Spleen (tissue), 11 donors: ENCODE measurements at regions not wholly inside any gene's neighbourhood (a gene's known extent, or its start where the extent isn't known, plus 50 kb on each side); places are given as distances from the start of the nearest gene placed in this dataset.
A peak's percentile ranks its signal among the peaks of the same experiment; 100 is the strongest.

Experiments
- DNase-seq: peaks from one replicate; pipeline ENCODE4 v3.0.0-alpha.2; 2020
- H3K27ac ChIP-seq, 8 donors: fragments of 200-600 bp; sonication (generic) in 7 of 8; 1 replicate in 4 of 8; 2 replicates in 4 of 8; pipeline versions ENCODE4 v1.5.0 to v1.8.0; 2016 to 2021; ENCODE audit warnings: inconsistent platforms in 4 of 8, mild to moderate bottlenecking in 4 of 8, moderate library complexity in 1 of 8
- H3K27me3 ChIP-seq, 7 donors: fragments of 200-600 bp; sonication (generic) in 6 of 7; replicated peaks in 1 of 7; 1 replicate in 4 of 7; 2 replicates in 3 of 7; pipeline versions ENCODE4 v1.5.0 to v1.8.0; 2016 to 2021; ENCODE audit warnings: inconsistent platforms in 3 of 7, mild to moderate bottlenecking in 1 of 7
- H3K36me3 ChIP-seq, 6 donors: fragments of 200-600 bp; sonication (generic) in 5 of 6; 1 replicate in 4 of 6; 2 replicates in 2 of 6; pipeline versions ENCODE4 v1.5.0 to v1.8.0; 2016 to 2021; ENCODE audit warnings: inconsistent platforms in 2 of 6
- H3K4me1 ChIP-seq, 6 donors: fragments of 200-600 bp; sonication (generic) in 5 of 6; 1 replicate in 3 of 6; 2 replicates in 3 of 6; pipeline versions ENCODE4 v1.5.0 to v1.8.0; 2016 to 2021; ENCODE audit warnings: inconsistent platforms in 3 of 6
- H3K4me3 ChIP-seq, 8 donors: fragments of 200-600 bp; sonication (generic) in 7 of 8; 1 replicate in 4 of 8; 2 replicates in 4 of 8; pipeline versions ENCODE4 v1.5.0 to v1.8.0; 2016 to 2021; ENCODE audit warnings: inconsistent platforms in 4 of 8, mild to moderate bottlenecking in 4 of 8, moderate library complexity in 2 of 8
- H3K9me3 ChIP-seq, 8 donors: fragments of 200-600 bp; sonication (generic) in 7 of 8; 1 replicate in 4 of 8; 2 replicates in 4 of 8; pipeline versions ENCODE4 v1.5.0 to v1.8.0; 2016 to 2021; ENCODE audit warnings: inconsistent platforms in 4 of 8
- CTCF ChIP-seq, 11 experiments: fragments of 200-600 bp in 7 of 11; fragments of 450-650 bp in 4 of 11; sonication (generic) in 4 of 11; IDR thresholded peaks in 8 of 11; conservative IDR thresholded peaks in 3 of 11; 1 replicate in 7 of 11; 2 replicates in 4 of 11; pipeline versions ENCODE4 v1.4.0 to v1.8.0; 2016 to 2021; ENCODE audit warnings: antibody characterized with exemption in 11 of 11, inconsistent platforms in 4 of 11, mild to moderate bottlenecking in 1 of 11
- POLR2A ChIP-seq, 3 donors: fragments of 450-650 bp; IDR thresholded peaks; one replicate each; pipeline ENCODE4 v1.5.1; 2017; ENCODE audit warnings: antibody characterized with exemption in 3 of 3, mild to moderate bottlenecking in 1 of 3
- POLR2AphosphoS5 ChIP-seq, 3 donors: sonication (generic); formaldehyde crosslinking; IDR thresholded peaks; one replicate each; pipeline ENCODE4 v1.5.1; 2017; ENCODE audit warnings: antibody characterized with exemption in 3 of 3
- WGBS, 5 donors: extraction: QIAGEN DNeasy Blood & Tissue Kit in 3 of 5; methylation state at CpG; one replicate each; pipeline versions ENCODE4 v1.1.5 to v1.1.7; 2013 to 2018; 5-methylcytosine and 5-hydroxymethylcytosine counted together
- intact Hi-C: fragments of 100-400 bp; cut with DNase I; formaldehyde crosslinking; loops from one replicate; pipeline ENCODE4 v1.15.0; 2023; ENCODE audit warnings: low total_unique reads
- donor health status: healthy with polysubstance abuse.
- donor health status: DM: no; HTN: no; CAD: no; lungs with moderate emphysema.
- donor health status: DM: no; HTN: no; CAD: no.
- donor health status: Bipolar disorder and iron deficiency.
- donor health status: healthy.
- donor health status: DM: no; HTN: no; CAD: no.
- donor health status: DM: yes; HTN: yes; CAD: no.

GRCh38 chr2:57798346-57798745, 248.3 kb upstream of the VRK2 start:
- H3K27me3 ChIP-seq: no peaks in the 10 kb centered on the region
- no peaks in the 10 kb centered on the region for H3K36me3 ChIP-seq
- H3K4me1 ChIP-seq: no peaks in the 10 kb centered on the region
- peaks cover 4 to 26% (median 16%) of the 10 kb centered on the region in 8 donors for H3K9me3 ChIP-seq
- H3K4me3 ChIP-seq: no peak overlapping the region
- no peak for DNase-seq
- intact Hi-C loops: no loop called here
- no peak overlapping the region for H3K27ac ChIP-seq
- TF ChIP-seq CTCF (IDR thresholded peaks at IDR 0.05 in 8 of 11, conservative IDR thresholded peaks at IDR 0.05 in 3 of 11) (no peak), POLR2A (IDR thresholded peaks at IDR 0.05) (no peak), POLR2AphosphoS5 (IDR thresholded peaks at IDR 0.05) (no peak)

DNA sequence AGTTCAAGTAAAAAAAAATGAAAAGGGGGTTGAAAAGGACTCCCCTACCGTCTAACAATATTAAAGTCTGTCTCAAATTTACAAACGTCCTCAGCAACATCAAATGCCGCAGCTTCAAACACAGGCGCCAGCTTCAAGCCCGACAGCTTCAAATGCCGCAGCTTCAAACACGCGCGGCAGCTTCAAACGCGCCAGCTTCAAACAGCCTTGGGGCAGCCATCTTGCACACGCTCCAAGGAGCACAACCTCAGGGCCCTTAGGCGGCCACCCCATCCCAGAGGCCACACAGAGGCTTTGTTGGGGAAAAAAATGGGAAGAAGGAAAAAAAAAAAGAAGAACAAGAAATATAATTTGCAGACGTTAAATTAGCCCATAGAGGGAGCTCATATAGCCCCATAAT, 244.4 kb upstream of the VRK2 start:
- WGBS, 5 donors: 89 to 96% (median 94%) methylated on average over 14 of the region's 14 CpGs
- DNase-seq: peak; percentile 43
- intact Hi-C loops: no loop called here
- H3K27me3 ChIP-seq: no peaks in the 10 kb centered on the region
- no peak overlapping the region for H3K4me3 ChIP-seq
- no peak overlapping the region for H3K27ac ChIP-seq
- H3K4me1 ChIP-seq: no peaks in the 10 kb centered on the region
- no peaks in the 10 kb centered on the region for H3K36me3 ChIP-seq
- peaks cover 4 to 26% (median 16%) of the 10 kb centered on the region in 8 donors for H3K9me3 ChIP-seq
- TF ChIP-seq CTCF (IDR thresholded peaks at IDR 0.05 in 8 of 11, conservative IDR thresholded peaks at IDR 0.05 in 3 of 11): no peak
- no peak for TF ChIP-seq POLR2A (IDR thresholded peaks at IDR 0.05)
- TF ChIP-seq POLR2AphosphoS5 (IDR thresholded peaks at IDR 0.05): no peak

DNA sequence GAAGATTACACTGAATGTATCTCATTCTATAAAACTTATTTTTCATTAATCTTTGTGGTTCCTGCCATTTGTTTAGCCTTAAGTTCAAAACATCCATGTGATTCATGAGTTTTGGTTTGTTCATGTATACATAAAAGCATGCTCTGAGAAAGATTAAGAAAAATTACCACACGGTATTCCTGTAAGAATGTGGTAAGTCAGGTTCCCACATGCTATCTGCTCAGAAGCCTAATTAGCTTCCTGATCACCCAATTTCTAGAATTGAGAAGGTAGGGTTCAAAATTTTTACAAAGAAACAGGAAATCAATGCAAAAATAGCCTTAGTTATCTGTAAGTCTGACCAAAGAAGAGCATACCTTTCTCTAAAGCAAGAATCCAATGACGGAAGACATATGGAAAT, 241.6 kb upstream of the VRK2 start:
- H3K27me3 ChIP-seq: no peaks in the 10 kb centered on the region
- no peak for DNase-seq
- no peaks in the 10 kb centered on the region for H3K4me1 ChIP-seq
- H3K36me3 ChIP-seq: no peaks in the 10 kb centered on the region
- no peak for TF ChIP-seq POLR2A (IDR thresholded peaks at IDR 0.05)
- no peak for TF ChIP-seq CTCF (IDR thresholded peaks at IDR 0.05 in 8 of 11, conservative IDR thresholded peaks at IDR 0.05 in 3 of 11)
- TF ChIP-seq POLR2AphosphoS5 (IDR thresholded peaks at IDR 0.05): no peak
- H3K27ac ChIP-seq: no peak overlapping the region
- intact Hi-C loops: no loop called here
- H3K4me3 ChIP-seq: no peak overlapping the region
- WGBS, 5 donors: 82 to 88% (median 84%) methylated on average over 2 of the region's 2 CpGs
- peaks cover 0 to 2% (median 0%) of the 10 kb centered on the region in 8 donors for H3K9me3 ChIP-seq

GRCh38 chr2:57806449-57806968, 240.1 kb upstream of the VRK2 start:
- no peak for DNase-seq
- Histone ChIP-seq H3K4me3 (no peak overlapping the region), H3K36me3 (no peaks in the 10 kb centered on the region), H3K9me3 (no peaks in the 10 kb centered on the region), H3K4me1 (no peaks in the 10 kb centered on the region), H3K27ac (no peak overlapping the region), H3K27me3 (no peaks in the 10 kb centered on the region)
- intact Hi-C loops: no loop called here
- no peak for TF ChIP-seq POLR2A (IDR thresholded peaks at IDR 0.05)
- TF ChIP-seq CTCF (IDR thresholded peaks at IDR 0.05 in 8 of 11, conservative IDR thresholded peaks at IDR 0.05 in 3 of 11): no peak
- TF ChIP-seq POLR2AphosphoS5 (IDR thresholded peaks at IDR 0.05): no peak
- 87 to 93% (median 89%) methylated on average over 1 of the region's 1 CpG for whole genome bisulfite sequencing, 5 donors
